GM21526 (cell line): ENCODE measurements at regions not wholly inside any gene's neighbourhood (a gene's known extent, or its start where the extent isn't known, plus 50 kb on each side); places are given as distances from the start of the nearest gene placed in this dataset.
"Not testable (repeated sequence)": the region's sequence is repeated elsewhere in the genome, so short reads cannot be mapped to it uniquely, and the experiment has no call there.

Source experiments
- ATAC-seq: cut with Tn5 transposase; IDR thresholded peaks from one replicate; pipeline ENCODE4 v1.9.1; 2021; ENCODE audit warnings: moderate library complexity; ENCODE audit not compliant: unreplicated experiment, low FRiP score

- ATAC-seq, result no peak
Measured at GRCh38 chr4:157702831-157703230, 470.0 kb downstream of the GASK1B start.

GRCh38 chr4:157701695-157701994 lies 471.2 kb downstream of the GASK1B start:
- ATAC-seq, result no peak

GRCh38 chr4:157700898-157701694 lies 471.7 kb downstream of the GASK1B start:
- ATAC-seq, result no peak

- no peak for ATAC-seq
Measured at GRCh38 chr4:157689476-157689875, 468.9 kb downstream of the GRIA2 start.

- ATAC-seq, result no peak
Measured at GRCh38 chr4:157687971-157688370, 467.4 kb downstream of the GRIA2 start.

GRCh38 chr4:157679326-157679725 lies 458.8 kb downstream of the GRIA2 start:
- ATAC-seq, result not testable (repeated sequence)

- no peak for ATAC-seq
Measured at GRCh38 chr4:157678478-157678877, 457.9 kb downstream of the GRIA2 start.

GRCh38 chr4:157674699-157675098 lies 454.2 kb downstream of the GRIA2 start:
- ATAC-seq, result no peak

GRCh38 chr4:157667836-157668235 lies 447.3 kb downstream of the GRIA2 start:
- no peak for ATAC-seq

- ATAC-seq, result no peak
Measured at GRCh38 chr4:157664726-157665125, 444.2 kb downstream of the GRIA2 start.

- ATAC-seq, result no peak
Measured at GRCh38 chr4:157655096-157655809, 434.7 kb downstream of the GRIA2 start.

- no peak for ATAC-seq
Measured at GRCh38 chr4:157643257-157643656, 422.7 kb downstream of the GRIA2 start.

- no peak for ATAC-seq
Measured at GRCh38 chr4:157634057-157634456, 413.5 kb downstream of the GRIA2 start.

- ATAC-seq, result no peak
Measured at GRCh38 chr4:157616741-157617472, 396.4 kb downstream of the GRIA2 start.

GRCh38 chr4:157607996-157608395 lies 387.5 kb downstream of the GRIA2 start:
- ATAC-seq, result no peak

- ATAC-seq, result no peak
Measured at GRCh38 chr4:157600583-157600982, 380.1 kb downstream of the GRIA2 start.

GRCh38 chr4:157591245-157591644 lies 370.7 kb downstream of the GRIA2 start:
- no peak for ATAC-seq

GRCh38 chr4:157590679-157591078 lies 370.2 kb downstream of the GRIA2 start:
- ATAC-seq, result no peak

- ATAC-seq, result no peak
Measured at GRCh38 chr4:157587681-157588423, 367.3 kb downstream of the GRIA2 start.

- no peak for ATAC-seq
Measured at GRCh38 chr4:157582141-157582540, 361.6 kb downstream of the GRIA2 start.
